HG02642 (cell line): ENCODE measurements at regions not wholly inside any gene's neighbourhood (a gene's known extent, or its start where the extent isn't known, plus 50 kb on each side); places are given as distances from the start of the nearest gene placed in this dataset.

Experiments used
- ATAC-seq: cut with Tn5 transposase; IDR thresholded peaks from one replicate; pipeline ENCODE4 v1.9.1; 2021; ENCODE audit warnings: mild to moderate bottlenecking; ENCODE audit not compliant: unreplicated experiment, poor library complexity

DNA sequence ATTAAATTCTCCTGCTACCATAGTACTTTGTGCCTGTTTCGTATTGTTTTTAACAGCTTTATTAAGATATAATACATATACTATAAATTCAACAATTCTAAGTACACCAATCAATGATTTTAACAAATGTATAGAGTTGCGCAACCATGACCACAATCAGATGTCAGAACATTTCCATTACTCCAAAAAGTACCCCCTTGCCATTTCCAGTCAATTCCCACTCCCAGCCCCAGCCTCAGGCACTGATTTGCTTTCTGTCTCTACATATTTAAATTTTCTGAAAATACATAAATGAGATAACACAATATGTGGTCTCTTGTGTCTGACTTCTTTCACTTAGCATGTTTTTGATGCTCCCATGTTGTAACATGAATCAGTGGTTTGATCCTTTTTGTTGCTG lies 193.9 kb downstream of the FIGN start:
- no peak for ATAC-seq

DNA sequence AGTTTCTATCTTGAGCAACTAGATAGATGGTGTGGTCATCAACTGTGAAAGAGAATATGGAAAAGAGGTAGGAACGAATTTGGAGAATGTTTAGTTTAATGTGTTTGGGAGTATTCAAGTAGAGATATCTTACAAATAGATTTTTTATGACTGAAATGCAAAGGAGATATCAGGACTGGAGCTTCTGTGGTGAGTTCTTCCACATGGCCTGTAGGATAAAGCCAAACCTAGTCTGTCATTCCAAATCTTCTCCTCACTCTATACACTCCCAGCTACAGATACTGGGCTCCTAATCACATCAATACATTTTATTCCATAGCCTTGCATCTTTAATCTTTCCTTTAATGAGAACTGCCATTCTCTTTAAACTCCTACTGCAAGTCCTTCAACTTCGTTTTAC lies 194.3 kb downstream of the FIGN start:
- ATAC-seq, result no peak

DNA sequence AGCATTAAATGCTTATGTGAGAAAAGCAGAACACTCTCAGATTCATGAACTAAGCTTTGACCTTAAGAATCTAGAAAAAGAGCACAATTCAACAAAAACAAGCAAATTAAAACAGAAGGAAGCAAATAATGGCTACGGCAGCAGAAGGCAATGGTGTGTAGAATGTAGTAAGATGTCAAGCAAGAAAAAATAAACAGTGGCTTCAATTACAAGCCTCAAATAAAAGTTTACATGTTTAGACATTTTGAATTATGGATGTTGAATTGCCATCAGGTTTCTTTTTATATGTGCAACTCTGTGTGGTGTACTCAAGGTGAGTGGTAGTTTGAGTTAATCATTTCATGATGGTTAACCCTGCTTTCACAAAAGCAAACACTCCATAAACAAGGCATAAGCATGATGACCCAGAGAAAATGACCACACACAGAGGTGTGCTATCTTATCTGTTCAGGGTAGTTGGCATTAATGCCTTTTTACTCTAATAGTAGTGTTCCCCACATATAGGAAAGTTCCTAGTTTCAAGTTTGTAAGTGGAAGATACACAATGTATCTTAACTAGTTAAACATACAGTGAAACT lies 207.1 kb downstream of the FIGN start:
- ATAC-seq, result no peak

DNA sequence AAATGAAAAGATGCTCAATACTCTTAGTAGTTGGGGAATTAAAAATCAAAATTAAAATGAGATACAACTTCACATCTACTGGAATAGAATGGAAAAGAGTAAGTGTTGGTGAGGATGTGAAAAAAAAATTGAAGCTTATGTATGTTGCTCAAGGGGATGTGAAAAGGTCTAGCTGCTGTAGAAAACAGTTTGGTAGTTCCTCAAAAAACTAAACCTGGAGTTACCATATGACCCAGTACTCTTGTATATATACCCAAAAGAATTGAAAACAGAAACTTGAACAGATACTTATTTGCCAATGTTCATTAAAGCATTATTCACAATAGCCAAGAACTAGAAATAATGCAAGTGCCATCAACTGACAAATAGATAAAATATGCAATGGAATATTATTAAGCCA lies 208.4 kb downstream of the FIGN start:
- ATAC-seq, result no peak

DNA sequence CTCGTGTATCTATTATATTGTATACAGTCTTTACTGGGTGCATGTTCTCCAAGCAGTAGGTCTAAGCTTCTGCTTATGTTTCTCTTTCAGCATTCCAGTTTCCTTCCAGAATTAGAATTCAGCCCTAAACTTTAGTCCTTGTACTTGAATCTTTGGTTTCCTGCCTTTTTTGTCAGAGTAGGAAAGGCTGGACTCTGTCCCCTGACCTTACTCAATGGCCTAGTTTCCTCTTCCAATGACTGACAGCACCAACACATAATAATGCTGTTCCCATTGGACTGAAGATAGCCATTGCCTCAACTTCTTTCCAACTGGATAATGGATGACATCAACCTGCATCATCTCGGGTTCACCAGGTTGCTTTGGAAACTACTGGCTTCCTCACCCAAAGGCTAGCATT lies 217.0 kb downstream of the FIGN start:
- ATAC-seq, result no peak

DNA sequence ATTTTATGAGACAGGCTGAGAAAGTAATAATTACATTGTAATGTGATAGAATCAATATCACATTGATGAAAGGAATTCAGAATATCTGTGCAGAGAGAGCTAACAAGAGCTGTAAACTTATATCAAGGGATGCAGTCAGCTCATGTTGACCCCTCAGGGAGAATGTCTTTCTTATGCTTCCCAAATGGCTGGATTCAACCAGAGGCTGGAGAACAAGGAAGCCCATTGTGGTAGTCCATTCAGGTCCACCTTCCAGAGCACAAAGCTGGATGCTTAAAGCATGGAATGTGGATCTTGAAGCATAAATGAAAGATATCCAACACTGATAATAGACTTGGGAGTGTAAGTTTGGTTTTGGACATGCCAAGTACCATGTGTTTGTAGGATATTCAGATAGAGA lies 220.0 kb downstream of the FIGN start:
- ATAC-seq, result no peak

DNA sequence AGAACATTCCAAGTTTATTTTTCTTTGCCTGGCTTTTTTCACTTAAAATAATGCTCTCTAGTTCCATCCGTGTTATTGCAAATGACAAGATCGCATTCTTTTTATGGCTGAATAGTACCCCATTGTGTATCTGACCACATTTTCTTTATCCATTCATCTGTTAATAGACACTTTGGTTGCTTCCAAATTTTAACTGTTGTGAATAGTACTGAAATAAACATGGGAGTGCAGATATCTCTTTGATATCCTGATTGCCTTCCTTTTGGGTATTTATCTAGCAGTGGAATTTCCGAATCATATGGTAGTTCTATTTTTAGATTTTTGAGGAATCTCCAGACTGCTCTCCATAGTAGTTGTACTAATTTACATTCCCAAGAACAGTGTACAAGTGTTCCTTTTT lies 230.5 kb downstream of the FIGN start:
- no peak for ATAC-seq

DNA sequence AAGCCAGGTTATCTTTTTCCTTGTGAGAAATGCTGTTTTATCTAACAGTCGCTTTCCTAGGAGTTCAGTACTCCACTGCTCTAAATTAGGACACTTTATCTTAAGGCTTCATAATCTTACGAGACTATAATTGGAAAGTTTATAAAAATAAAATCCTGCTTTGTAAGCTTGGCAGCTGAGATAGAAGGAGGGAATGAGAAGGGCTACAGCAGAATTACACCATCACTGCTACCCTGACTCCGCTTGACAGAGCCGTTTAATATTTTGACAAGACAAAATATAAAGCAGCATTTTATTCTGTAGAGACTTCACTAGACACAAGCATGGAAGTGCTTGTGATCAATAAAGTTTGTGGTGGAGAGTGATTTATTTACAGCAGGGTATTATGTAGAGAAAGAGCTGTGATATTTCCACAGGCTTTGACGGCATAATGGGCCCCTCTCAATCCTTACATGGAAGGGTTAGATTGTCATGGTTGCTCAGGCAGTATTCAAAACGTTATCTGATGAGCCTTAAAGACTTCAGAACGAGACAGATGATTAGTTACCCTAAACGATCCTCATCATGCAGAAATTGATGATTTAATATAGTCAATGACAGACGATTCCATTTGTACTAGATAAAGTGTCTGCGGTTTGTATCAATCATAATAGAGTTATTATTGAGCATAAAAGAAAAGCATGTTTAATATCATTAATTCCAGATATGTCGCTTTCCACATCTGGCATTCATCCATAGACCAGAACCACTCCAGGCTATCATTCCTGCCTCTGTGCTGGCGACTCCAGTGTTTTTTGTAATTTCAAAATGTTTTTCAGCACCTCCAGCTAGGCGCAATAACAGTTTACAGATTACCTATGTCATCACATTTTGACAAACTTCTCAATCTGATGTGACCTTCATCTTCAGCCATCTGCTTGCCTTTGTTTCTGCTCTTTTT lies 242.2 kb downstream of the FIGN start:
- ATAC-seq, result no peak

DNA sequence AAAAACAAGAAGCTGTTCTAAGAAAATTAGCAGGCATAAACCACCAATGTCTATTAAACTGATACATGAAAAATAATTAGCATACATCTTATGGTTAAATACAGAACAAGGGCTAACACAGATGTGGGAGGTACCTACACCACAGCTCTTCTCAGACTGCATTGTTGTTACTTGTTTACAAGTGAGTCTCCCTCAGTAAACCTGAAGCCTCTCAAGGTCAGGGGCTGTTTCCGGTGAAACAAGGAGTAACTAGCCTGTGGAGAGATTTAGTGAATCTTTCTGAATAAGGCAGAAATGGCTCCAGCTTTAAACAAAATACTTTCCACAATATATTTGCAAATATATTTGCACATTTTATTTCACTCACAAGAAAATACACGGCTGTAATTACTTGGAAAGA lies 244.0 kb downstream of the FIGN start:
- ATAC-seq, result no peak

DNA sequence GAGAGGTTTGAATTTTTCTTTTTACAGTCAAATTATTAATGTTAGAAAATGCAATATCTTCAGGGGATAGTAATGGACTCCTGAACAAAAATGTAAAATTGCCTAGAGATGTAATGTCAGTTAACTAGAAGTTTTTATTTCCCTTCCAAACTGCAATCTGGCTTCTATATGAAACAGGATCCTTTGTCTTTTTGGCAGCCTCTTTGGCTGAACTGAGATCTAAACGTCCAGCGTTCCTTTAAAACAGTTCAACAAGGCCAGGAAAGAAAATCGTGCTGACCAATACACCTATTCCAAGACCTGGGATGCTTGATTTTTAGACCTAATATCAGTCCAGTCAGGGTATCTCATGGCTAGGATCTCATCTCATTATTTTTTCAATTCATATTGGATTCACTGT lies 245.5 kb downstream of the FIGN start:
- no peak for ATAC-seq

DNA sequence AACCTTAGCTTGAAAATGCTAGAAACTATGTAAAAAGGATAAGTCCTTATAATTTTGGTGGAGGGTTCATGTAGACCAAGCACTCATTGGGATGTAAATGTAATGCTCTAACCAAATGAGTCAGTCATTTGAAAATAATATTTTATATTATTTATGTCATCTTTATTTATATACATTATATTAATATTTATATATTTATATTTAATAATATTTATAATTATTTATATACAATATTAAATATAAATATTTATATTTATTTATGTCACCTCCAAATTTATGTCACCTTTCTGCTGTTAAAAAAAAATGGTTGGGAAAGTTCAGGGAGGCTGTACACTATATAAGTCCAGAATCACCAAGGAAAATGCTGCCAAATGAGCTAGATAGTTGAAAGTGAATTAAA lies 254.3 kb downstream of the FIGN start:
- ATAC-seq, result no peak

DNA sequence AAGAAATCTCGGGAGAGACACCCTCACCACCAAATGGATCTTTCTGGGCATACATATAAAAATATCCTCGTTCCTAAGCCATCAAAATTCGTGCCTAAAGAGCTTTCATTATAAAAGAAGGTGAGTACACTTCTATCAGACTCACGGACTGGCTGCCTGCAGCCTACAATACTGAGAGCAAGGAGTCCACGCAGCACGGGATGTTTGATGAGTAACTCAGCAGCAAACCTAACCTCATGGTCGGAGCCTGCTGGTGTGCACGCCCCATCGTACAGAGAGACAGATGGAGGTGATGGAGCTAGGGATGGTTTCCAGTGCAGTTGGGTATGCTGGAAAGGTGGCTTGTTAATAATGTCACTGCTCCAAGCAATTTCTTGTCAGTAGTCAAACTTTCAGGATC lies 256.2 kb downstream of the FIGN start:
- no peak for ATAC-seq

DNA sequence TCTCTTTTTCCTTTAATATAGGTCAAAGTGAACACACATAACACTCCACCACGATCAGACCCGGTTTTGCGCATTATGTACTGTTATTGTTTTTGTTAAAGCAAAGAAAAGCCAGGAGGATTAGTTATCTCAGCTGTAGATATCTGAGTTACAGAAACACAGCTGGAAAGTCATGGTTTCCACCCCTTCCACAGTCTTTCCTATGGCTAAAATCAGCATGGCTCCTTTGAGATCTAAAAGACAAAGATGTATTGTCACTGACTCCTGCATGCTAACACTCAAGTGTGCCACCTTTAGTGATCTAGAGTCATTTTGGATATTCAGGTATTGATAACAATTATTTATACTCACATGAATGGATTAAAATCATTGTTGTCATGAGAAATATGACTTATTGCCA lies 260.0 kb downstream of the FIGN start:
- no peak for ATAC-seq

DNA sequence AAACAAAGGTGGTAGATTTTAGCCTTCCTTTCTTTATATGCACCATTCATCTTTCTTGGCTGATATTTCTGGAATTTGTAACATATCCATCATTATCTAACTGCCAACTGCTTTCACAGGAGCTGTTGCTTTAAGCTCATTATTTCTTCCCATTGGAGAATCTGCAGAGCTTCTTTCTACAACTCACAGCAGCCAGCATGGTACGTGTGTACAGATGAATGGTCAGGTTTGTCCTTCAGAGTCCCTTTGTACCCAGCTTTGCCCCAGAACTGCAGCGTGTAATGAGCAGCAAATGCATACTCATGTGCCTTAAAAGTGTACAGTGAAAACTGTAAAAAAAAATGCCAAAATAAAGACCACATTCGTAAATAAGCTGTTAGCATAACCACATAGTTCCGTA lies 260.9 kb downstream of the FIGN start:
- ATAC-seq, result no peak

DNA sequence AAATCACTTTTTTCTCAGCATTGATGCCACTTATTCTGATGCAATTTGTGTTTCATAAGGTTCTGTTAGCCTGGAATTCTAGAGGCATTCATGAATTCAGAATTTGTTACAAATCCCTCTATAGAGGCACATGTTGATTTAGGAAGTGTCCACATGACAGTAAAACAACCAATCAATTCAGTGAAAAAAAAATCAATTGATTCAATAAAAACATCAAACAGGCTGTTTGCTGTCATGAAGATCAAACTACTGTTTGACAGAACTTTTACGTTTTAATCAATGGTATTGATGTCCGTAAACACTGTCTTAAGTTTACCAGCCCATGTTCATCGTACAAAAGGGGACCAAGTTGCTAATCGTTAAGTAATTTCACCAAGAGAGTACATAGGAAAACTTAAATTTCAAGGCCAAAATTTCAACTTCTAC lies 261.5 kb downstream of the FIGN start:
- no peak for ATAC-seq

DNA sequence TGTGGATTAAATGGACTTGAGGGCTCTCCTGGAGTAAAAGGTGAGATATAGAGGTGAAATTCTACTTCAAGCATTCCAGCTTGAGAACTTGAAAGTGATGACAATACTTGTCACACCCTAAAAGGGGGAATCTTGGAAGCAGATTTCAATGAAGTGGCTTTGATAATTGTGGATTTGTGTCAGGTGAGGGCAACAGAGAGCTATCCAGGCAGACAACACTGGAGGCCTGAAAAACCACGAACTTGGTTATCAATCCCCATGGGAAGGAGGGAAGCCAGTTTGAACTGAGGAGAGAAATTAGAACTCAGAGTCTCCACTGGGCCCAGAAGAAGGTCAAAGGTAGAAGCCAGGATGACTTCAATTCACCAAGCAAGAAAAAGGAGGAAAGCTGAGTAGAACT lies 263.9 kb downstream of the FIGN start:
- ATAC-seq, result no peak

DNA sequence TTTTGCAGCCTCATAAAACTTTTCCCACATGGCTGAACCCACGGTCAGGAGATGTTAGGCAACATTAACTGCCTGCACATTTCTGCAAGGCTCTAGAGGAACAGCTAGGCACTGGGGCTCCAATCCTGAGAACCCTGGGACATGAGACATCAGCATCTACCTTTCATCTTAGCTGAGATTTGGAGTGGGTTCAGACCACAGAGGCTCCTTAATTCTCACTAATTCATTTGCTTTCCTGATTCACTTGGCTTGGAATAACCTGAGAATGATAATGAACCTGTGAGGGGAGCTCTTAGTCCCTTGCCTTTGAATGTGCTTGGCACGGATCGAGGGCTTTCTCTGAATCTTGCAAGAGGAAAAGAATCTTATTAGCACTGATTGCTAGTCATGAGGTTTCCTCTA lies 266.2 kb downstream of the FIGN start:
- ATAC-seq, result no peak

DNA sequence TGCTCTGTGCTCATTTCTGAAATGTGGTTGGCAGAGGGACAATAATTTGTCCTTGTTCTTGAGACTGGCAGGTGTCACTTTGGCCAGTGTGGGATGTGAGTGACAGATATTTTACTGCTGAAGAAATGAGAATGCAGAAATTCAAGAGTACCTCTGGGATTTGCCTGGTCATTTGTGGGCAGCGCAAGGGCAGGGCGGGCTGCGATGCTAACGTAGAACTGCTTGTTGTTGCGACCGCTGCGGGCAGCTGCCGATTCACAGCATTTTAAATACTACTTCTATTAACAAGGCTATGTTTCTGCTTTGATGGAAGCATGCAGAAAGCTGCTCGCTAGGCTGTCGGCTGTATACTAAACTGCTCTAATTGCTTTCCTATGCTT lies 268.6 kb downstream of the FIGN start:
- ATAC-seq, result no peak

DNA sequence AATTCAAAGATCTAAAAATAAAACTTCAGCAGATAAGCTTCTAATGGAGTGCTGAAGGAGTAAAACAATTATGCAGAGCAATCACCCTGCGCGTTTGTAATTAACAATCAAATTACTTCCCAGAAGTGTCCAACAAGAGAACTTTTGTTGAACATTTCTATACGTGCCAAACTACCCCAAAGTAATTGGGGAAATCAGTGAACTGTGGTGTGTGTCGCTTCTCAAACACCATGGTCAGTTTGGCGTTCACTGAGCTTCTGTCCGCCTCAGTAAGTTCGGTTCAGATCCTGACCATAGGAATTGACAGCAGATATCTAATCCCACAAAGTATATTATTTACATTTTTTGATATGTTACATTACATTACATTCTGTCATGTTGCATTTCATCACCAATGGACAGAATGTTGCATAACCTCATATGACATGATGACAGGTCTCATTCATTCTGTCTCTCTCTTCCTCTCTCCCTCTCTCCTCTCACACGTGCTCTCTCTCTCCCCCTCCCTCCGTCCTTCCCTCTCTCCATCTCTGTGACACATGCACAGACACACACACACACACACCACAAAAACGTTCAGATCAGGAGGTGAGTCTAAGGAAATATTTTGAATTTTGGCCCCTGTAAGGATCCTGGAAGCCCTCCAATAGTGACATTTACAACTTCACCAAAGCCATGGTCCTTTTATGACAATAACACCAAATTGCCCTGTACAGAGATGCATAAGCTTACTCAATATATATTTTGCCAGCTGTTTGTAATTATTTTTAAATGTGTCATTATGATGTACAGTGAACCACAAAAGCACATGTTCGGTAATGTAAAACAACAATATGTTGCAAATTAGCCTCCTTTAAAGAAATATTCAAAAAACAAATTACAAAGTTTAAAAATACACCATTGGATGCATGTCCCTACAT lies 269.2 kb downstream of the FIGN start:
- ATAC-seq, result no peak

DNA sequence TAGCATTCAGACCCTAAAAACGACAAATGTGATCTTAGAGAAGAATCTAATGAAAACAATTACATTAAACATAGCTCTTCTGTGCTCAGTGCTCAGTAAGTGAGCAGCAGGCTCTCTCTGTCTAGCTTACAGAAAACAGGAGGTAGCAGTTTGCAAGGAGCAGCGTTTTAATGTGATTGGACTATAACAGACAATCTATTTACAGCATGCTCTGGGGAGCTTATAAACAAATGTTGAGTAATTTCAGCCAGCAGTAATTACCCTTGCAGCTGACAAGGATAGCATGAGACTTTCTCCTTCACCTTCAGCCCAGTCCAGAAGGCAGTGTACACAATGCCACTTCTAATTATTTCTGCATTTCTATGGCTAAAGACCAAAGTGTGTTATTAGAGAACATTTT lies 270.4 kb downstream of the FIGN start:
- ATAC-seq, result no peak

DNA sequence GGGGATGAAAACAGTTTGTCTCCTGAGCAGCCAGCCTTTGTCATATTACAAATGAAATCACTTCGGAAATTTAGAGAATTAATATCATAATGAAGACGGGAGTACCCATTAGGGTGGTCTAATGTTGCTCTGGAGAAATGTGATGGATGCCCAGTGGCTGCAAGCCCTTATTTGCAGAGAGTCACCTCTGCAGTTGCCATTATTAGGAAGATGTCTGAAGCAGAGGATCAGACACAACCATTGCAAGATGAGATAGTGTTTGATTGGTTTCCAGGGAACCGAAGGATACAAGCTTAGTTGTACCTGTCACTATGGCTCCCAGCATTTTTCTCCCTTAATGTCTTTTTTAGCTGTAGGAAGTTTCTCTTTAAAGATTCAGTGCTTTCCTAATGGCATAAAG lies 272.4 kb downstream of the FIGN start:
- ATAC-seq, result no peak
